ENCODE measurements at regions not wholly inside any gene's neighbourhood (a gene's known extent, or its start where the extent isn't known, plus 50 kb on each side); places are given as distances from the start of the nearest gene placed in this dataset.

GRCh38 chr4:136106753-136107152, 1425.5 kb downstream of the PCDH18 start:
- TF ChIP-seq RFX5 (IDR thresholded peaks at IDR 0.05; ENCODE audit: low read depth, low read length) = no peak
- TF ChIP-seq CTCF (conservative IDR thresholded peaks at IDR 0.05; ENCODE audit: low read depth, low read length) = no peak
- TF ChIP-seq POLR2A (IDR thresholded peaks at IDR 0.05; ENCODE audit: low read depth, low read length) = no peak
- TF ChIP-seq RAD21 (IDR thresholded peaks at IDR 0.05; ENCODE audit: low read length) = no peak
- no peak for TF ChIP-seq SMC3 (IDR thresholded peaks at IDR 0.05; ENCODE audit: low read depth, low read length)
- no peak for TF ChIP-seq USF2 (IDR thresholded peaks at IDR 0.05; ENCODE audit: low read depth, low read length)
- TF ChIP-seq RCOR1 (IDR thresholded peaks at IDR 0.05; ENCODE audit: insufficient replicate concordance, low read length) = no peak

Measured in IMR-90 (cell line).